OCI-LY7 (cell line): ENCODE measurements at regions not wholly inside any gene's neighbourhood (a gene's known extent, or its start where the extent isn't known, plus 50 kb on each side); places are given as distances from the start of the nearest gene placed in this dataset.

Experiments used
- EZH2phosphoT487 ChIP-seq: fragments of 200-600 bp; sonication (generic); IDR thresholded peaks from 2 replicates; pipeline ENCODE4 v1.6.1; 2018; ENCODE audit warnings: low read depth, borderline replicate concordance, mild to moderate bottlenecking, mixed run types, antibody characterized with exemption, low read length, moderate library complexity, mixed read lengths
- TF ChIP-seq, protein P1 (sequence below): fragments of 200-600 bp; sonication (generic); conservative IDR thresholded peaks from 2 replicates; pipeline ENCODE4 v1.5.1; 2014; ENCODE audit warnings: mild to moderate bottlenecking, antibody characterized with exemption, low read length, moderate library complexity, mixed read lengths

- TF ChIP-seq EZH2phosphoT487: no peak
- TF ChIP-seq, protein P1, sequence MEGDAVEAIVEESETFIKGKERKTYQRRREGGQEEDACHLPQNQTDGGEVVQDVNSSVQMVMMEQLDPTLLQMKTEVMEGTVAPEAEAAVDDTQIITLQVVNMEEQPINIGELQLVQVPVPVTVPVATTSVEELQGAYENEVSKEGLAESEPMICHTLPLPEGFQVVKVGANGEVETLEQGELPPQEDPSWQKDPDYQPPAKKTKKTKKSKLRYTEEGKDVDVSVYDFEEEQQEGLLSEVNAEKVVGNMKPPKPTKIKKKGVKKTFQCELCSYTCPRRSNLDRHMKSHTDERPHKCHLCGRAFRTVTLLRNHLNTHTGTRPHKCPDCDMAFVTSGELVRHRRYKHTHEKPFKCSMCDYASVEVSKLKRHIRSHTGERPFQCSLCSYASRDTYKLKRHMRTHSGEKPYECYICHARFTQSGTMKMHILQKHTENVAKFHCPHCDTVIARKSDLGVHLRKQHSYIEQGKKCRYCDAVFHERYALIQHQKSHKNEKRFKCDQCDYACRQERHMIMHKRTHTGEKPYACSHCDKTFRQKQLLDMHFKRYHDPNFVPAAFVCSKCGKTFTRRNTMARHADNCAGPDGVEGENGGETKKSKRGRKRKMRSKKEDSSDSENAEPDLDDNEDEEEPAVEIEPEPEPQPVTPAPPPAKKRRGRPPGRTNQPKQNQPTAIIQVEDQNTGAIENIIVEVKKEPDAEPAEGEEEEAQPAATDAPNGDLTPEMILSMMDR: no peak
These were observed 171.8 kb upstream of the KLF7 start for GRCh38 chr2:207337234-207338219.
